ENCODE measurements at regions not wholly inside any gene's neighbourhood (a gene's known extent, or its start where the extent isn't known, plus 50 kb on each side); places are given as distances from the start of the nearest gene placed in this dataset.

- no peaks in the 10 kb centered on the region for H3K79me2 ChIP-seq (ENCODE audit: control insufficient read depth in 1 of 2, insufficient read depth in 2 of 2, low read length in 2 of 2)
- no peak for TF ChIP-seq E2F6 (IDR thresholded peaks at IDR 0.05)
- TF ChIP-seq POLR2AphosphoS5 (IDR thresholded peaks at IDR 0.05; ENCODE audit: low read depth, low read length) = no peak
- no peak for TF ChIP-seq EP300 (IDR thresholded peaks at IDR 0.05; ENCODE audit: borderline replicate concordance in 1 of 2, low read depth in 2 of 2, low read length in 2 of 2)
Measured at GRCh38 chr3:117817103-117817502, 1107.5 kb downstream of the TUSC7 start.

More at GRCh38 chr3:117817103-117817502, 1107.5 kb downstream of the TUSC7 start:
- peaks cover 0 to 2% (median 0%) of the 10 kb centered on the region in 4 experiments; a peak in 1 of 7 replicates for H3K4me1 ChIP-seq (replicated peaks in 1 of 4; ENCODE audit: control insufficient read depth in 3 of 4, insufficient read depth in 4 of 4, low read length in 3 of 4)
- H3K27ac ChIP-seq (ENCODE audit: low read depth, low read length) = no peak overlapping the region
- H4K5ac ChIP-seq (ENCODE audit: insufficient read length, low read depth, low read length) = no peak overlapping the region
- no peak overlapping the region for H2BK12ac ChIP-seq (ENCODE audit: low read depth, low read length)
- H2AFZ ChIP-seq (ENCODE audit: low read length) = no peak overlapping the region
- 80% methylated on average over 2 of the region's 2 CpGs; no CpG with 5 or more reads in 1 of the 2 experiments for WGBS, 2 experiments (ENCODE audit: extremely low coverage in 1 of 2, insufficient coverage in 1 of 2, insufficient read length in 1 of 2, insufficient replicate concordance in 2 of 2, low coverage in 1 of 2, low lambda C conversion rate in 2 of 2, missing lambda C conversion rate in 1 of 2)
- no peak overlapping the region for H3K4ac ChIP-seq (replicated peaks; ENCODE audit: insufficient read length, low read depth, low read length)
- H3K79me1 ChIP-seq (ENCODE audit: low read depth, low read length) = no peaks in the 10 kb centered on the region
- no peak overlapping the region for H3K14ac ChIP-seq (ENCODE audit: insufficient read length)
- ChIA-PET CTCF (ENCODE audit: partially characterized antibody) (no interaction called here), POLR2A (ENCODE audit: partially characterized antibody) (no interaction called here)
- no peak overlapping the region for H3K4me3 ChIP-seq (ENCODE audit: extremely low read depth in 1 of 4, insufficient read depth in 2 of 4, low read depth in 3 of 4, low read length in 4 of 4)
- no peak overlapping the region for H2BK15ac ChIP-seq (ENCODE audit: low read length)
- no peaks in the 10 kb centered on the region for H3K36me3 ChIP-seq (ENCODE audit: control insufficient read depth in 2 of 4, insufficient read depth in 4 of 4, low read length in 3 of 4)
- FAIRE-seq (no peak), DNase-seq (ENCODE audit: low read depth in 1 of 2, low spot score in 2 of 2) (no peak)
- no peak overlapping the region for H2AK5ac ChIP-seq (ENCODE audit: low read depth, low read length)
- H3K9me3 ChIP-seq (ENCODE audit: insufficient read depth in 2 of 2, low read depth in 1 of 2, low read length in 1 of 2) = no peaks in the 10 kb centered on the region; a peak in 1 of 4 replicates
- no peaks in the 10 kb centered on the region for H4K20me1 ChIP-seq (replicated peaks in 1 of 2; ENCODE audit: control insufficient read depth in 1 of 2, insufficient read depth in 2 of 2, low read length in 2 of 2)
- H3K56ac ChIP-seq (replicated peaks; ENCODE audit: insufficient read length, low read depth, low read length) = no peak overlapping the region
- H3K4me2 ChIP-seq (ENCODE audit: insufficient read depth in 1 of 2, low read depth in 2 of 2, low read length in 2 of 2) = no peak overlapping the region
- no peaks in the 10 kb centered on the region for H3K27me3 ChIP-seq (replicated peaks in 1 of 4; ENCODE audit: control insufficient read depth in 3 of 4, extremely low read depth in 1 of 4, insufficient read depth in 3 of 4, low read length in 3 of 4)
- no peak overlapping the region for H4K8ac ChIP-seq (ENCODE audit: extremely low read depth, insufficient read depth, low read length)
- H3K18ac ChIP-seq (ENCODE audit: extremely low read depth, low read length) = no peak overlapping the region
- H4K91ac ChIP-seq (replicated peaks; ENCODE audit: insufficient read length, low read length) = no peak overlapping the region
- H3K23ac ChIP-seq (ENCODE audit: insufficient read length) = no peak overlapping the region
- no peak overlapping the region for H2BK120ac ChIP-seq (replicated peaks; ENCODE audit: low read depth, low read length)
- H3K9ac ChIP-seq (replicated peaks in 1 of 4; ENCODE audit: extremely low read depth in 1 of 4, low read depth in 3 of 4, low read length in 3 of 4) = no peak overlapping the region
- H2BK20ac ChIP-seq (ENCODE audit: low read length) = no peak overlapping the region
- H3K23me2 ChIP-seq (ENCODE audit: low read depth, low read length) = no peaks in the 10 kb centered on the region
- no peak overlapping the region for H2BK5ac ChIP-seq (ENCODE audit: low read depth, low read length)
